DND-41 (cell line): ENCODE measurements at regions not wholly inside any gene's neighbourhood (a gene's known extent, or its start where the extent isn't known, plus 50 kb on each side); places are given as distances from the start of the nearest gene placed in this dataset.

Experiments
- ATAC-seq: fragments of 200-7000 bp; cut with Tn5 transposase; 3 replicates; pipeline ENCODE4 v1.9.1; 2021; ENCODE audit warnings: low read depth; ENCODE audit not compliant: insufficient read depth
- DNase-seq: peaks from one replicate; pipeline ENCODE4 v3.0.0-alpha.2; 2020
- H2AFZ ChIP-seq: 2 replicates; pipeline ENCODE4 v1.6.0; 2012; ENCODE audit warnings: low read depth, low read length
- H3K27ac ChIP-seq: 2 replicates; pipeline ENCODE4 v1.5.1; 2012; ENCODE audit warnings: low read length, inconsistent platforms
- H3K27me3 ChIP-seq: fragments of 200-600 bp; sonication (generic); 2 replicates; pipeline ENCODE4 v1.6.0; 2012; ENCODE audit warnings: low read length, mild to moderate bottlenecking, inconsistent platforms; ENCODE audit not compliant: insufficient read depth, poor library complexity
- H3K36me3 ChIP-seq: 2 replicates; pipeline ENCODE4 v1.5.1; 2012; ENCODE audit warnings: low read length, inconsistent platforms; ENCODE audit not compliant: insufficient read depth
- H3K4me1 ChIP-seq: 2 replicates; pipeline ENCODE4 v1.5.1; 2012; ENCODE audit warnings: mild to moderate bottlenecking, low read length; ENCODE audit not compliant: insufficient read depth
- H3K4me2 ChIP-seq: 2 replicates; pipeline ENCODE4 v1.6.0; 2012; ENCODE audit warnings: mild to moderate bottlenecking, moderate library complexity, low read length, inconsistent platforms; ENCODE audit not compliant: insufficient read depth
- H3K4me3 ChIP-seq, 2 experiments: fragments of 200-600 bp in 1 of 2; shearing (Covaris generic) in 1 of 2; 2 replicates each; pipeline ENCODE4 v1.5.1; 2012 to 2016; ENCODE audit warnings: inconsistent platforms in 2 of 2, low read length in 2 of 2, mild to moderate bottlenecking in 2 of 2, low read depth in 1 of 2, moderate library complexity in 1 of 2
- H3K79me2 ChIP-seq: 2 replicates; pipeline ENCODE4 v1.6.0; 2012; ENCODE audit warnings: low read length, inconsistent platforms; ENCODE audit not compliant: insufficient read depth
- H3K9ac ChIP-seq: 2 replicates; pipeline ENCODE4 v1.6.0; 2012; ENCODE audit warnings: low read depth, mild to moderate bottlenecking, inconsistent platforms, low read length, moderate library complexity
- H3K9me3 ChIP-seq: 2 replicates; pipeline ENCODE4 v1.5.1; 2012; ENCODE audit warnings: low read length, moderate library complexity, mild to moderate bottlenecking, inconsistent platforms; ENCODE audit not compliant: insufficient read depth, severe bottlenecking
- H4K20me1 ChIP-seq: 2 replicates; pipeline ENCODE4 v1.6.0; 2012; ENCODE audit warnings: low read length; ENCODE audit not compliant: insufficient read depth
- CTCF ChIP-seq: IDR thresholded peaks from 2 replicates; pipeline ENCODE4 v1.5.1; 2012; ENCODE audit warnings: borderline replicate concordance, low read length, moderate library complexity, mild to moderate bottlenecking; ENCODE audit not compliant: poor library complexity, severe bottlenecking; ENCODE audit errors: extremely low read depth
- EZH2 ChIP-seq: IDR thresholded peaks from 3 replicates; pipeline ENCODE4 v1.6.1; 2012; ENCODE audit warnings: borderline replicate concordance, low read depth, mild to moderate bottlenecking, moderate library complexity, low read length, inconsistent platforms; ENCODE audit not compliant: severe bottlenecking

DNA sequence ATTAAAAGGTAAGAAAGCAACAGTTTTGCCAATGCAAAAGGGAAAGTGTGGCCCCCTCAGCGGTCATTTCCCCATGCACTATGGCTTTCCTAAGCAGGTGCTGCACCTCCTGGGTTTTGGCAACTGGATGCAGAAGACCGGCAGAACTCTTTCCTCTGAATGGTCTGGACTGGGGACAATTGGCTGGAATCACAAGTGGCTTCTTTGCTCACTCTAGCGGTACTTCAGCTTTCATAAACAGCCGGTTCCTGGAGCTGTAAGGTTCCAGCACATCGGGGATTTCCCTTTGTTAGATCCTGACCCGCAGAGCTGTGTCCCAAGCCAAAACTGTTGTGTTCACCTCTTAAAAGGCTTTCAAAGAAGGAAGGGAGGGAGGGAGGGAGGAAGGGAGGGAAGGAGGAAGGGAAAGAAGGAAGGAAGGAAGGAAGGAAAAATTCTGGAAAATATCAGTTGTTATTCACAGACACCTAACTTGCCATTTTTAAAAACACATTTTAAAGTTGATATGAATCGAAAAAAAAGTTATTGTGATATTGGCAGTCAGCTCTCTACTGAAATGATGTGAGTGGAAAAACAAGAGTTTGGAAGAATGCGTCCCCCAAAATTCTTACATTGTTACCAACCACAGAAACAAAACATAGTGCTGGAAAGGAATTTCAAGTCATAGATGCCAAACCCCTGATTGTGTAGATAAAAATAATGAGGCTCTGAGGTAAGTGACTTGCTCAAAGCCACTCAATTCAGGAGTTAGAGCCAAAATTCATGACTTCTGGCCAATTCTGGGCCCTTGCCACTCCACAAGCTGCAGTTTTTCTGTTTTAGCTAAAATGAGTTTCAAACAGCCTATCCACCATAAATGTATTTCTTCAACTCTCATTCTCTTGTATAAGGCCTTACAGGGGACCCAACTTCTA is 220.6 kb upstream of the HMGA2 start:
- Histone ChIP-seq H3K4me2 (no peak overlapping the region), H4K20me1 (no peaks in the 10 kb centered on the region), H3K4me3 (no peak overlapping the region), H3K27ac (no peak overlapping the region), H3K9me3 (no peaks in the 10 kb centered on the region), H3K79me2 (no peaks in the 10 kb centered on the region), H2AFZ (no peak overlapping the region), H3K36me3 (no peaks in the 10 kb centered on the region), H3K4me1 (no peaks in the 10 kb centered on the region), H3K9ac (no peak overlapping the region), H3K27me3 (no peaks in the 10 kb centered on the region)
- TF ChIP-seq CTCF (no peak), EZH2 (no peak)
- DNase-seq (no peak), ATAC-seq (no peak)

- no peak overlapping the region for H3K4me2 ChIP-seq
- no peak for ATAC-seq
- H2AFZ ChIP-seq = no peak overlapping the region
- H3K27ac ChIP-seq = no peak overlapping the region
- no peaks in the 10 kb centered on the region for H3K4me1 ChIP-seq
- no peaks in the 10 kb centered on the region for H3K27me3 ChIP-seq
- no peaks in the 10 kb centered on the region for H3K36me3 ChIP-seq
- DNase-seq = no peak
- no peaks in the 10 kb centered on the region for H3K79me2 ChIP-seq
- TF ChIP-seq EZH2 = no peak
- no peak for TF ChIP-seq CTCF
- no peak overlapping the region for H3K4me3 ChIP-seq
- H3K9ac ChIP-seq = no peak overlapping the region
- no peaks in the 10 kb centered on the region for H4K20me1 ChIP-seq
- no peaks in the 10 kb centered on the region for H3K9me3 ChIP-seq
Measured at GRCh38 chr12:65605019-65605418, 219.3 kb upstream of the HMGA2 start.

- H2AFZ ChIP-seq = no peak overlapping the region
- no peaks in the 10 kb centered on the region for H3K4me1 ChIP-seq
- H3K36me3 ChIP-seq = no peaks in the 10 kb centered on the region
- no peak overlapping the region for H3K9ac ChIP-seq
- H3K27ac ChIP-seq = no peak overlapping the region
- H3K4me2 ChIP-seq = no peak overlapping the region
- DNase-seq (no peak), ATAC-seq (no peak)
- H3K79me2 ChIP-seq = no peaks in the 10 kb centered on the region
- TF ChIP-seq CTCF = no peak
- peaks cover 4% of the 10 kb centered on the region for H3K27me3 ChIP-seq
- H3K9me3 ChIP-seq = no peaks in the 10 kb centered on the region
- H4K20me1 ChIP-seq = no peaks in the 10 kb centered on the region
- H3K4me3 ChIP-seq = no peak overlapping the region
Measured at GRCh38 chr12:65606008-65606766, 218.1 kb upstream of the HMGA2 start.
